ENCODE measurements at regions not wholly inside any gene's neighbourhood (a gene's known extent, or its start where the extent isn't known, plus 50 kb on each side); places are given as distances from the start of the nearest gene placed in this dataset.

GRCh38 chr2:60652832-60653340 lies 99.4 kb upstream of the BCL11A start:
- intact Hi-C loops (cut with DNase I), result no loop called here
- DNase-seq, result no peak

- no peak for DNase-seq
- intact Hi-C loops (cut with DNase I), result no loop called here
These were observed 98.4 kb upstream of the PAPOLG start for GRCh38 chr2:60657673-60658072.

- no peak for DNase-seq
- intact Hi-C loops (cut with DNase I), result no loop called here
These were observed 97.0 kb upstream of the PAPOLG start for GRCh38 chr2:60659026-60659425.

- intact Hi-C loops (cut with DNase I), result no loop called here
- DNase-seq, result no peak
These were observed 94.9 kb upstream of the PAPOLG start for GRCh38 chr2:60661073-60661738.

- DNase-seq, result no peak
- intact Hi-C loops (cut with DNase I), result no loop called here
These were observed 93.3 kb upstream of the PAPOLG start for GRCh38 chr2:60662781-60663180.

GRCh38 chr2:60671966-60672365 lies 84.1 kb upstream of the PAPOLG start:
- no peak for DNase-seq
- intact Hi-C loops (cut with DNase I), result loop anchor here (10.0 kb wide), 1 partner anchor 1907 kb away; no protein-coding TSS in a partner anchor

- DNase-seq, result peak; percentile 76 to 98 (median 90)
- intact Hi-C loops (cut with DNase I), result loop anchor here (10.0 kb wide), 1 partner anchor 1910 kb away; no protein-coding TSS in a partner anchor
These were observed 81.4 kb upstream of the PAPOLG start for GRCh38 chr2:60674524-60675165.

- intact Hi-C loops (cut with DNase I), result loop anchor here (10.0 kb wide), 1 partner anchor 1910 kb away; no protein-coding TSS in a partner anchor
- no peak for DNase-seq
These were observed 80.8 kb upstream of the PAPOLG start for GRCh38 chr2:60675301-60675700.

- intact Hi-C loops (cut with DNase I), result loop anchor here (10.0 kb wide), 1 partner anchor 1912 kb away; no protein-coding TSS in a partner anchor
- DNase-seq, result no peak
These were observed 79.2 kb upstream of the PAPOLG start for GRCh38 chr2:60676706-60677330.

GRCh38 chr2:60677356-60677755 lies 78.7 kb upstream of the PAPOLG start:
- no peak for DNase-seq

GRCh38 chr2:60678551-60678950 lies 77.5 kb upstream of the PAPOLG start:
- DNase-seq, result no peak
- intact Hi-C loops (cut with DNase I), result loop anchor here (10.0 kb wide), 1 partner anchor 1914 kb away; no protein-coding TSS in a partner anchor

More at GRCh38 chr2:60677356-60677755, 78.7 kb upstream of the PAPOLG start:
- intact Hi-C loops (cut with DNase I), result loop anchor here (10.0 kb wide), 1 partner anchor 1913 kb away; no protein-coding TSS in a partner anchor

- no peak for DNase-seq
- intact Hi-C loops (cut with DNase I), result loop anchor here (10.0 kb wide), 1 partner anchor 1914 kb away; no protein-coding TSS in a partner anchor
These were observed 76.9 kb upstream of the PAPOLG start for GRCh38 chr2:60679036-60679780.

GRCh38 chr2:60693551-60693950 lies 62.5 kb upstream of the PAPOLG start:
- intact Hi-C loops (cut with DNase I), result no loop called here
- DNase-seq, result no peak

- no peak for DNase-seq
- intact Hi-C loops (cut with DNase I), result no loop called here
These were observed 60.3 kb upstream of the PAPOLG start for GRCh38 chr2:60695793-60696192.

- intact Hi-C loops (cut with DNase I), result no loop called here
- no peak for DNase-seq
These were observed 56.5 kb upstream of the PAPOLG start for GRCh38 chr2:60699617-60700016.

- intact Hi-C loops (cut with DNase I), result loop anchor here (2.0 kb wide), 1 partner anchor 293 kb away; no protein-coding TSS in a partner anchor
- no peak for DNase-seq
These were observed 50.0 kb upstream of the PAPOLG start for GRCh38 chr2:60706021-60706420.

Measured in posterior cingulate gyrus (tissue), 11 donors.